Fibroblast of lung (primary cell): ENCODE measurements at regions not wholly inside any gene's neighbourhood (a gene's known extent, or its start where the extent isn't known, plus 50 kb on each side); places are given as distances from the start of the nearest gene placed in this dataset.

Experiments
- DNase-seq, 2 donors: peaks; one replicate each; pipeline versions ENCODE4 v3.0.0 to v3.0.0-alpha.2; 2010; ENCODE audit warnings: low read depth in 2 of 2
- H2AFZ ChIP-seq: 2 replicates; pipeline ENCODE4 v1.5.1; 2012; ENCODE audit warnings: low read length, control low read depth, inconsistent platforms
- H3K27ac ChIP-seq: 2 replicates; pipeline ENCODE4 v1.5.1; 2011; ENCODE audit warnings: low read length, control low read depth; ENCODE audit not compliant: insufficient read depth
- H3K27me3 ChIP-seq: 2 replicates; pipeline ENCODE4 v1.5.1; 2011; ENCODE audit warnings: mild to moderate bottlenecking, low read length; ENCODE audit not compliant: control insufficient read depth, insufficient read depth
- H3K36me3 ChIP-seq: 2 replicates; pipeline ENCODE4 v1.5.1; 2011; ENCODE audit warnings: low read length; ENCODE audit not compliant: control insufficient read depth, insufficient read depth
- H3K4me1 ChIP-seq: 2 replicates; pipeline ENCODE4 v1.5.1; 2011; ENCODE audit warnings: low read length; ENCODE audit not compliant: control insufficient read depth, insufficient read depth; ENCODE audit errors: extremely low read depth
- H3K4me2 ChIP-seq: 2 replicates; pipeline ENCODE4 v1.5.1; 2011; ENCODE audit warnings: low read length, control low read depth; ENCODE audit not compliant: insufficient read depth; ENCODE audit errors: extremely low read depth
- H3K4me3 ChIP-seq, 4 experiments: fragments of 200-600 bp in 1 of 4; sonication (generic) in 1 of 4; replicated peaks in 1 of 4; 2 replicates each; pipeline ENCODE4 v1.5.1; 2011 to 2016; ENCODE audit warnings: low read length in 4 of 4, low read depth in 3 of 4, mild to moderate bottlenecking in 3 of 4, control low read depth in 2 of 4, inconsistent platforms in 1 of 4, mixed read lengths in 1 of 4; ENCODE audit not compliant: insufficient read depth in 1 of 4; ENCODE audit errors: control extremely low read depth in 1 of 4
- H3K79me2 ChIP-seq: 2 replicates; pipeline ENCODE4 v1.5.1; 2012; ENCODE audit warnings: mild to moderate bottlenecking, low read length, inconsistent platforms; ENCODE audit not compliant: control insufficient read depth, insufficient read depth
- H3K9ac ChIP-seq: 2 replicates; pipeline ENCODE4 v1.5.1; 2011; ENCODE audit warnings: mild to moderate bottlenecking, low read length, control low read depth; ENCODE audit not compliant: insufficient read depth
- H3K9me3 ChIP-seq: 2 replicates; pipeline ENCODE4 v1.5.1; 2012; ENCODE audit warnings: low read depth, low read length; ENCODE audit not compliant: control insufficient read depth, insufficient read depth
- H4K20me1 ChIP-seq: 2 replicates; pipeline ENCODE4 v1.5.1; 2011; ENCODE audit warnings: low read length; ENCODE audit not compliant: control insufficient read depth, insufficient read depth; ENCODE audit errors: extremely low read depth
- EZH2 ChIP-seq: IDR thresholded peaks from 2 replicates; pipeline ENCODE4 v1.5.1; 2012; ENCODE audit warnings: low read length, control low read depth, mild to moderate bottlenecking; ENCODE audit errors: missing control alignments
- TF ChIP-seq, protein P1 (sequence below), 2 donors: IDR thresholded peaks in 1 of 2; conservative IDR thresholded peaks in 1 of 2; 1 replicate in 1 of 2; 2 replicates in 1 of 2; pipeline ENCODE4 v1.5.1; 2011 to 2012; ENCODE audit warnings: low read length in 2 of 2, control low read depth in 1 of 2, inconsistent platforms in 1 of 2, low read depth in 1 of 2, mild to moderate bottlenecking in 1 of 2

- no peak for DNase-seq
- Histone ChIP-seq H3K79me2 (no peaks in the 10 kb centered on the region), H3K27ac (no peak overlapping the region), H3K9ac (no peak overlapping the region), H2AFZ (no peak overlapping the region), H4K20me1 (no peaks in the 10 kb centered on the region), H3K9me3 (no peaks in the 10 kb centered on the region), H3K4me1 (no peaks in the 10 kb centered on the region), H3K4me3 (no peak overlapping the region), H3K27me3 (no peaks in the 10 kb centered on the region), H3K4me2 (no peak overlapping the region), H3K36me3 (no peaks in the 10 kb centered on the region)
- no peak for TF ChIP-seq EZH2
- TF ChIP-seq, protein P1, sequence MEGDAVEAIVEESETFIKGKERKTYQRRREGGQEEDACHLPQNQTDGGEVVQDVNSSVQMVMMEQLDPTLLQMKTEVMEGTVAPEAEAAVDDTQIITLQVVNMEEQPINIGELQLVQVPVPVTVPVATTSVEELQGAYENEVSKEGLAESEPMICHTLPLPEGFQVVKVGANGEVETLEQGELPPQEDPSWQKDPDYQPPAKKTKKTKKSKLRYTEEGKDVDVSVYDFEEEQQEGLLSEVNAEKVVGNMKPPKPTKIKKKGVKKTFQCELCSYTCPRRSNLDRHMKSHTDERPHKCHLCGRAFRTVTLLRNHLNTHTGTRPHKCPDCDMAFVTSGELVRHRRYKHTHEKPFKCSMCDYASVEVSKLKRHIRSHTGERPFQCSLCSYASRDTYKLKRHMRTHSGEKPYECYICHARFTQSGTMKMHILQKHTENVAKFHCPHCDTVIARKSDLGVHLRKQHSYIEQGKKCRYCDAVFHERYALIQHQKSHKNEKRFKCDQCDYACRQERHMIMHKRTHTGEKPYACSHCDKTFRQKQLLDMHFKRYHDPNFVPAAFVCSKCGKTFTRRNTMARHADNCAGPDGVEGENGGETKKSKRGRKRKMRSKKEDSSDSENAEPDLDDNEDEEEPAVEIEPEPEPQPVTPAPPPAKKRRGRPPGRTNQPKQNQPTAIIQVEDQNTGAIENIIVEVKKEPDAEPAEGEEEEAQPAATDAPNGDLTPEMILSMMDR (conservative IDR thresholded peaks at IDR 0.05 in 1 of 2, IDR thresholded peaks at IDR 0.05 in 1 of 2; ENCODE audit: low read depth in 1 of 2, low read length in 2 of 2), result no peak
Observed at GRCh38 chr10:125247576-125247975, 87.2 kb upstream of the CTBP2 start.

GRCh38 chr10:125243532-125244253 is 83.3 kb upstream of the CTBP2 start:
- Histone ChIP-seq H3K27ac (no peak overlapping the region), H2AFZ (no peak overlapping the region), H3K36me3 (no peaks in the 10 kb centered on the region), H3K9me3 (no peaks in the 10 kb centered on the region), H3K79me2 (no peaks in the 10 kb centered on the region), H4K20me1 (no peaks in the 10 kb centered on the region), H3K4me3 (no peak overlapping the region), H3K4me2 (no peak overlapping the region), H3K4me1 (no peaks in the 10 kb centered on the region), H3K27me3 (no peaks in the 10 kb centered on the region), H3K9ac (no peak overlapping the region)
- no peak for DNase-seq
- TF ChIP-seq, protein P1 (conservative IDR thresholded peaks at IDR 0.05 in 1 of 2, IDR thresholded peaks at IDR 0.05 in 1 of 2; ENCODE audit: low read depth in 1 of 2, low read length in 2 of 2), result no peak
- no peak for TF ChIP-seq EZH2

DNA sequence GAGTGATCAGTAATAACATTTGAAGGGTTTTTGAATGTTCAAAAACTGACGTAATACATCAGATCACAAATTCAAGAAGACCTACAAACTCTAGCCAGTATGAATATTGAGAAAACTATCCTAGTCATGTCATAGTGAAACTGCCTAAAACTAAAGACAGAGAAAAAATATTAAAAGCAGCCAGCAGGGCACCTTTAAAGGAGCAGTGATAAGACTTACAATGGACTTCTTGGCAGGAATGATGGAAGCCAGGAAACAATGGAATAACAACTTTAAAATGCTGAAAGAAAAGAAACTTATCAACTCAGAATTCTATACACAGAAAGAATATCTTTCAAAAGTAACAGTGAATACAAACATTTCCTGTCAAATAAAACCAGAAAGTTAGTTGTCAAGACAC is 78.3 kb upstream of the CTBP2 start:
- Histone ChIP-seq H3K79me2 (no peaks in the 10 kb centered on the region), H2AFZ (no peak overlapping the region), H3K4me1 (no peaks in the 10 kb centered on the region), H3K36me3 (no peaks in the 10 kb centered on the region), H3K27me3 (no peaks in the 10 kb centered on the region), H3K4me2 (no peak overlapping the region), H4K20me1 (no peaks in the 10 kb centered on the region), H3K27ac (no peak overlapping the region), H3K9ac (no peak overlapping the region), H3K4me3 (no peak overlapping the region), H3K9me3 (no peaks in the 10 kb centered on the region)
- TF ChIP-seq, protein P1 (conservative IDR thresholded peaks at IDR 0.05 in 1 of 2, IDR thresholded peaks at IDR 0.05 in 1 of 2; ENCODE audit: low read depth in 1 of 2, low read length in 2 of 2), result no peak
- no peak for TF ChIP-seq EZH2
- DNase-seq, result no peak
